ENCODE measurements at regions not wholly inside any gene's neighbourhood (a gene's known extent, or its start where the extent isn't known, plus 50 kb on each side); places are given as distances from the start of the nearest gene placed in this dataset.
"Not testable (repeated sequence)": the region's sequence is repeated elsewhere in the genome, so short reads cannot be mapped to it uniquely, and the experiment has no call there.

DNA sequence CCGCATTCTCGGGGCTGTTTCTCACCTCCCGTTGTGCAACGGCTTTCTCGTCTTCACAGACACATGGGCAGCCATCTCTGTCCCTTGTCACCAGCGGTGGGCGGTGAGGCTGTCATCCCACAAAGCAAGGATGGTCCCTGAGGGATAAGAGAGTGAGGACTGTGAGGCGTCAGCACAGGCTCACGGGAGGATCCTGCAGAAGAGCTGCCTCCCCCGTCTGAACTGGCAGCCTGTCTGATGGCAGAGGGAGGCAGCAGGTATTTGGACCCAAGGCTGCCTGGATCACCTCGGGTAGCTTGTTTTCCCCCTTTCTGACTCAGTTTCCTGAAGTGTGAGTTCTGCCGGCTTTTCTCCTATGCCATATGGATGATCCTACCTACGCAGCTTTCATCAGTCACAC is 208.8 kb downstream of the LAT start:
- H3K36me3 Mint-ChIP-seq (ENCODE audit: insufficient read depth in 2 of 2); H3K4me3 Mint-ChIP-seq; ATAC-seq (replicated peaks in 1 of 2); H3K4me1 Mint-ChIP-seq (ENCODE audit: low read depth); DNase-seq; H3K9me3 Mint-ChIP-seq; H3K27me3 Mint-ChIP-seq (ENCODE audit: low read depth); H3K27ac Mint-ChIP-seq: not testable (repeated sequence)

DNA sequence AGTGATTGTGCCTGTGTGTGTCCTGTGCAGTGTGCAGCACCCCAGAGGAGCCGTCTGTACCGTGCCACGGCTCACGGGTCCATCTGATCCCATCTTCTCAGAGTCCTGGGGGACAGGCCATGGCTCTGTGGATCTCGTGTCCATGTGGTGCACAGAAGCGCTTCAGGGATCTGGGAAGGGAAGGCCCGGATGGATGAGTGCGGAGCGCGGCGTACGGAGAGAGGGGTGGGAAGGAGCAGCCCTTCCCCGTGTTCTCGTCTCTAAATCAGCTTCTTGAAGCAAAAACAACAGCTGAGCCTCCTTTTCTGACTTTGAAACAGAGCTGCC is 208.4 kb downstream of the LAT start:
- not testable (repeated sequence) for H3K36me3 Mint-ChIP-seq (ENCODE audit: insufficient read depth in 2 of 2); DNase-seq; H3K27me3 Mint-ChIP-seq (ENCODE audit: low read depth); H3K4me3 Mint-ChIP-seq; H3K4me1 Mint-ChIP-seq (ENCODE audit: low read depth); ATAC-seq (replicated peaks in 1 of 2); H3K9me3 Mint-ChIP-seq; H3K27ac Mint-ChIP-seq

GRCh38 chr16:29192329-29193247 is 207.7 kb downstream of the LAT start:
- Mint-ChIP-seq H3K27me3 (ENCODE audit: low read depth) (no peaks in the 10 kb centered on the region), H3K4me1 (ENCODE audit: low read depth) (no peaks in the 10 kb centered on the region), H3K4me3 (no peak overlapping the region), H3K27ac (no peak overlapping the region), H3K36me3 (ENCODE audit: insufficient read depth in 2 of 2) (no peaks in the 10 kb centered on the region), H3K9me3 (peaks cover 0 to 7% of the 10 kb centered on the region in 2 donors)
- DNase-seq (no peak), ATAC-seq (replicated peaks in 1 of 2) (no peak)

- not testable (repeated sequence) for DNase-seq; H3K4me3 Mint-ChIP-seq; H3K36me3 Mint-ChIP-seq (ENCODE audit: insufficient read depth in 2 of 2); ATAC-seq (replicated peaks in 1 of 2); H3K9me3 Mint-ChIP-seq; H3K27ac Mint-ChIP-seq; H3K4me1 Mint-ChIP-seq (ENCODE audit: low read depth); H3K27me3 Mint-ChIP-seq (ENCODE audit: low read depth)
Measured at GRCh38 chr16:29191636-29192180, 206.9 kb downstream of the LAT start.

DNA sequence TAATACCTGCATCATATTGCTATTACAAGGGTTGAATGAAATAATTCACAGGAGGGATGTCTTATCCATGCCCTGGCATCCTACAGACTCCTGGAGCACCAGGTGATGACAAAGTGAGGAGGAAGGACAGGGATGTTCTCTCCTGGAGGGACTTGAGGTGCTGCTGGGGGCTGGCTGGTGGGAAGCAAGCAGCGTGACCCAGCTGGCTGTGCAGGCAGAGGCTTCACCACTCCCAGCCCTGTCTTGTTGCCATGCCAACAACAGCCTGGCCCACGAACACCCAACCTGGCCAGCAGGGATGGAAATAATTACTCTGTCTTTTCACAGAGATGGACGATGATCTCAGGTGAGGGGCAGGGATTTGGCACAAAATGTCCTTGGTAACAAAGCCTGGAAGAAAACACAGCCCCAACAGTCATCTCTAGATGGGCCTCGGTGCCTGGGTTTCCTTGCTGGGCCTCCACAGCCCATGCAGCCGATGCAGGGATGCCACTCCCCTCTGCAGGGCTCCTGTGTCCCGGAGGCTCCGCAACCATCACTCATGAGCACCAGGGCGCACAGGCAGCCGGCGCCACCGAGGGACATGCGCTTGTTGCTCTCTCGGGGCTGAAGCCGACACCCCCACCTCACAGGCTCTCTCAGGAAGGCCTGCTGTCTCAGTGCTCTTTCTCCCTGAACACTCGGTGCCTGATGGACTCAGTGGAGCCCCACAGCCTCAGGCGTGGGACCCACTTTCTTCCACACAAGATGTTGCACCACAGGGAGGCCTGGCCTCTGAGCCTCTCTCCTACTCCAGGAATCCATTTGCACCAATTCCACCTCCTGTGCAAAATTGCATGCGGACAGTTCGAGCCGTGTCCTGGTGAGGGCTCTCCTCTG is 205.9 kb downstream of the LAT start:
- not testable (repeated sequence) for H3K27me3 Mint-ChIP-seq (ENCODE audit: low read depth); H3K9me3 Mint-ChIP-seq; H3K4me3 Mint-ChIP-seq; DNase-seq; H3K36me3 Mint-ChIP-seq (ENCODE audit: insufficient read depth in 2 of 2); H3K27ac Mint-ChIP-seq; H3K4me1 Mint-ChIP-seq (ENCODE audit: low read depth); ATAC-seq (replicated peaks in 1 of 2)

GRCh38 chr16:29188806-29189205 is 204.0 kb downstream of the LAT start:
- H3K36me3 Mint-ChIP-seq (ENCODE audit: insufficient read depth in 2 of 2); H3K27me3 Mint-ChIP-seq (ENCODE audit: low read depth); H3K9me3 Mint-ChIP-seq; DNase-seq; H3K4me1 Mint-ChIP-seq (ENCODE audit: low read depth); H3K27ac Mint-ChIP-seq; H3K4me3 Mint-ChIP-seq; ATAC-seq (replicated peaks in 1 of 2): not testable (repeated sequence)

DNA sequence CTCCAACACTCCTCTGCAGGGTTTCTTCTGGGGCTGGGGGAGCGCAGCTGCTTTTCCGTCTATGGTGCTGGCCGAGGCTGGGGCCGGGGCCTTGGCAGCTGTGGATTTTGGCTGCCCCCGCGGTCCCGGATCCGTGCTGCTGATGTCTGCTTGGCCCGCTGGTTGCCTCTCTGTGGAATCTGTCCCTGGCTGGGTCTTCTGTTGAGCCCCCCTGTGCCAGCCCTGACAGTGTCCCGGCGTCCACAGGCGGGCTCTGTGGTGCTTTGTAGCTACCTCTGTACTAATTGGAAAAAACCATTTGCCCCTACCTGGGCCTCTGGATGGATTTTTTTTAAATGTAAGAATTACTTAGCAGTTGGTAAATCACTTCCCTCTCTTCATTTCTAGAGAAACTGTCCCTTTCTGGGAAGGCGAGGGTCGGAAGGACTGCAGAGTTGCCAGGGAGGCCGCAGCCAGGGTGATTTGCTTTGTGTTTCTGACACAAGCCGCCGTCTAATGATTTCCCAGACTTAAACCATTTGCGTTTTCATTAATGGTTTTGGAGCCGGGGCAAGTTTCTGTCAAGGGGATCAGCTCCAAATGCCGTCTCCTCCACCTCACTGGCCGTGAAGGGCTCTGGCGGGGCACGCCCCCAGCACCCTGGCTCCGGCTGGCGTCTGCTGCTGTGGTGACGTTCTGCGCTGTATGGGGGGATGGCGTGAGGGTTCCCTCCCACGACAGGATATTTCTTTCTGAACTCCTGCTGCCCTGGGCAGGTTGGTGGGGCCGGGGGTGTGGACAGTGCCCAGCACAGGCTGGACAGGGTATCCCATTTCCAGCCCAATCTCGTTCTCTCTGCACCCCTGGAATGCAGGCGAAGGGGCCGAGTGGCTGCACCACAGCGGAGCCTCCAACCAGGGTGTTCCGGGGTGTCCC is 201.7 kb downstream of the LAT start:
- H3K27ac Mint-ChIP-seq; H3K4me1 Mint-ChIP-seq (ENCODE audit: low read depth); H3K9me3 Mint-ChIP-seq; H3K4me3 Mint-ChIP-seq; H3K36me3 Mint-ChIP-seq (ENCODE audit: insufficient read depth in 2 of 2); H3K27me3 Mint-ChIP-seq (ENCODE audit: low read depth); DNase-seq; ATAC-seq (replicated peaks in 1 of 2): not testable (repeated sequence)

GRCh38 chr16:29185872-29186271 is 201.0 kb downstream of the LAT start:
- H3K27ac Mint-ChIP-seq; H3K9me3 Mint-ChIP-seq; H3K4me3 Mint-ChIP-seq; H3K27me3 Mint-ChIP-seq (ENCODE audit: low read depth); DNase-seq; H3K4me1 Mint-ChIP-seq (ENCODE audit: low read depth); ATAC-seq (replicated peaks in 1 of 2); H3K36me3 Mint-ChIP-seq (ENCODE audit: insufficient read depth in 2 of 2): not testable (repeated sequence)

DNA sequence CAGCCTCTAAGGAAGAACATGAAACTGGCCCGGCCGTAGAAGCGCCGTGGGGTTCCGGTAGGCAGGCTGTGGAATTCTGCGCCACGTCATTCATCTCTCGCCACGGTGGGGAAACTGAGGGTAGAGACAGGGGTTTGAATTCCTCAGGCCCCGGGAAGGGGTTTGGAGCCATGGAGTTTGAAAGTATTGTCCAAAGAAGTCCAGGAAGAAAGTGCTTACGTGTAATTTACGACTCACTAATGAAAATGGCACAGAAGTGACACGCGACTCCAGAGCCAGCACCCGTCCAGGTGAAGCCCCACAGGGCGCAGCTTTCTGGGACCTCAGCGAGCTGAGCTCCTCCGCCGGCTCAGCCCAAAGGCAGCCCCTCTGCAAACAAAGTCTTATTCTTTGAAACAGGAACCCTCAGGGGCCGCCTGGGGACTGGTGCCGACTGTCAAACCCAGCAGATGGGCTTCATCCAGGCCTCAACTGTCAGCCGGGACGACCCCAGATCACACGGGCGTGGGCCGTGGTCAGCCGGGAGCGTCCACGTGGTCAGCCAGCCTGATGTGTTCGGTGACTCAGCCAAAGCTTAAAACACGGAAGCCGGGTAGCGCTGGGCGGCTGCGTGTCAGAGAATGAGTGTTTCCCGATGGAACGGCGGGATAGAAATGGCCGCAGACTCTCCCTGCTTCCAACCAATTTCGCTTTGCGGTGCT is 200.0 kb downstream of the LAT start:
- H3K9me3 Mint-ChIP-seq; H3K4me1 Mint-ChIP-seq (ENCODE audit: low read depth); H3K27me3 Mint-ChIP-seq (ENCODE audit: low read depth); DNase-seq; H3K4me3 Mint-ChIP-seq; ATAC-seq (replicated peaks in 1 of 2); H3K36me3 Mint-ChIP-seq (ENCODE audit: insufficient read depth in 2 of 2); H3K27ac Mint-ChIP-seq: not testable (repeated sequence)

- not testable (repeated sequence) for DNase-seq; H3K4me1 Mint-ChIP-seq (ENCODE audit: low read depth); H3K4me3 Mint-ChIP-seq; ATAC-seq (replicated peaks in 1 of 2); H3K9me3 Mint-ChIP-seq; H3K27ac Mint-ChIP-seq; H3K36me3 Mint-ChIP-seq (ENCODE audit: insufficient read depth in 2 of 2); H3K27me3 Mint-ChIP-seq (ENCODE audit: low read depth)
Measured at GRCh38 chr16:29182940-29183868, 198.4 kb downstream of the LAT start.

DNA sequence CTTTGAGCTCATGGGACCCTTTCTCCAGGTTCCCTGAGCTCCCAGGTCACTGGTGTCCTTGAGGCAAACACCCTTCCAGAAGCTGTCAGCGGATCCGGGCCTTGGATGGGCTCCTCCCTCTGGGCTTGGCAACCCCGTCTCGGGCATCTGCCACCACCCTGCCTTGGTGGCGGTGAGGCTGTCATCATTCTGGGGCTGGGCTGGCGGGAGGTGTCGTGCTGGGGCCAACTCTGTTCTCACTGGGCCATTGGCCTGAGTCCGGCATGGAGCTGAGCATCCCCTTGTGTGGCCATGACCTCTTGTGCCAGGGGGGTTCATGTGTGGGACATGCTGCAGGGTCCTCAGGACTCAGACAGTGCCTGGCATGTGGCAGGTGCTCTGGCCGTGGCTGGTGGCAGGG is 197.6 kb downstream of the LAT start:
- Mint-ChIP-seq H3K9me3 (no peaks in the 10 kb centered on the region), H3K4me1 (ENCODE audit: low read depth) (no peaks in the 10 kb centered on the region), H3K36me3 (ENCODE audit: insufficient read depth in 2 of 2) (no peaks in the 10 kb centered on the region), H3K27me3 (ENCODE audit: low read depth) (no peaks in the 10 kb centered on the region), H3K4me3 (no peak overlapping the region), H3K27ac (no peak overlapping the region)
- no peak for DNase-seq
- no peak for ATAC-seq (replicated peaks in 1 of 2)

All from activated T-cell treated with anti-CD3 and anti-CD28 coated beads, Interleukin-2, amount 50 U/mL, for 72 hours (primary cell).